Mesenchymal stem cell (in vitro differentiated cells and primary cell): ENCODE measurements at regions not wholly inside any gene's neighbourhood (a gene's known extent, or its start where the extent isn't known, plus 50 kb on each side); places are given as distances from the start of the nearest gene placed in this dataset.

Experiments
- DNase-seq: peaks from one replicate; pipeline ENCODE4 v3.0.0-alpha.2; 2013
- H2AFZ ChIP-seq: one replicate; pipeline ENCODE4 v1.6.1; 2013; ENCODE audit warnings: low read depth, mild to moderate bottlenecking, control low read depth, inconsistent platforms, low read length, moderate library complexity
- H2AK5ac ChIP-seq: 2 replicates; pipeline ENCODE4 v1.6.1; 2013; ENCODE audit warnings: low read length, moderate library complexity, mild to moderate bottlenecking, inconsistent platforms; ENCODE audit not compliant: severe bottlenecking
- H2BK120ac ChIP-seq: one replicate; pipeline ENCODE4 v1.6.1; 2013; ENCODE audit warnings: low read depth, mild to moderate bottlenecking, inconsistent platforms, low read length, moderate library complexity
- H2BK12ac ChIP-seq, 2 experiments: one replicate each; pipeline ENCODE4 v1.6.1; 2013; ENCODE audit warnings: inconsistent platforms in 2 of 2, low read length in 2 of 2, mild to moderate bottlenecking in 2 of 2, moderate library complexity in 2 of 2, control low read depth in 1 of 2
- H2BK15ac ChIP-seq: one replicate; pipeline ENCODE4 v1.6.1; 2013; ENCODE audit warnings: mild to moderate bottlenecking, low read depth, inconsistent platforms; ENCODE audit not compliant: poor library complexity, severe bottlenecking
- H2BK5ac ChIP-seq: 2 replicates; pipeline ENCODE4 v1.6.1; 2013; ENCODE audit warnings: low read depth, mild to moderate bottlenecking, low read length, control low read depth, inconsistent platforms; ENCODE audit not compliant: poor library complexity, severe bottlenecking
- H3K14ac ChIP-seq, 2 experiments: one replicate each; pipeline ENCODE4 v1.6.1; 2013; ENCODE audit warnings: inconsistent platforms in 2 of 2, low read length in 2 of 2, control low read depth in 1 of 2, mild to moderate bottlenecking in 1 of 2, moderate library complexity in 1 of 2
- H3K18ac ChIP-seq, 2 experiments: one replicate each; pipeline ENCODE4 v1.6.1; 2013; ENCODE audit warnings: inconsistent platforms in 2 of 2, low read length in 2 of 2, control low read depth in 1 of 2, low read depth in 1 of 2, mild to moderate bottlenecking in 1 of 2
- H3K23ac ChIP-seq, 2 experiments: one replicate each; pipeline ENCODE4 v1.6.1; 2013; ENCODE audit warnings: inconsistent platforms in 2 of 2, low read length in 2 of 2, mild to moderate bottlenecking in 2 of 2, moderate library complexity in 2 of 2, control low read depth in 1 of 2
- H3K27ac ChIP-seq: 2 replicates; pipeline ENCODE4 v1.5.1; 2013; ENCODE audit warnings: mild to moderate bottlenecking, moderate library complexity, low read length, control low read depth, inconsistent platforms; ENCODE audit not compliant: poor library complexity, severe bottlenecking
- H3K27me3 ChIP-seq, 2 experiments: 2 replicates each; pipeline versions ENCODE4 v1.6.1 to v1.7.0; 2013; ENCODE audit warnings: low read length in 2 of 2, mild to moderate bottlenecking in 2 of 2, moderate library complexity in 2 of 2, control low read depth in 1 of 2, inconsistent platforms in 1 of 2; ENCODE audit not compliant: control insufficient read depth in 1 of 2, insufficient read depth in 1 of 2
- H3K36me3 ChIP-seq, 2 experiments: 2 replicates each; pipeline versions ENCODE4 v1.6.1 to v1.7.0; 2013; ENCODE audit warnings: low read length in 2 of 2, control low read depth in 1 of 2, inconsistent platforms in 1 of 2, low read depth in 1 of 2, mild to moderate bottlenecking in 1 of 2; ENCODE audit not compliant: insufficient read depth in 2 of 2, control insufficient read depth in 1 of 2
- H3K4ac ChIP-seq, 2 experiments: one replicate each; pipeline ENCODE4 v1.6.1; 2013; ENCODE audit warnings: inconsistent platforms in 2 of 2, low read length in 2 of 2, mild to moderate bottlenecking in 2 of 2, moderate library complexity in 2 of 2, control low read depth in 1 of 2, low read depth in 1 of 2
- H3K4me1 ChIP-seq: 2 replicates; pipeline ENCODE4 v1.6.1; 2013; ENCODE audit warnings: low read depth, low read length, control low read depth; ENCODE audit not compliant: control insufficient read depth, insufficient read depth
- H3K4me2 ChIP-seq: 2 replicates; pipeline ENCODE4 v1.6.1; 2013; ENCODE audit warnings: low read length, mild to moderate bottlenecking, inconsistent platforms; ENCODE audit not compliant: poor library complexity, severe bottlenecking
- H3K4me3 ChIP-seq, 2 experiments: 2 replicates each; pipeline versions ENCODE4 v1.5.1 to v1.7.0; 2013; ENCODE audit warnings: low read length in 2 of 2, mild to moderate bottlenecking in 2 of 2, control low read depth in 1 of 2, low read depth in 1 of 2; ENCODE audit not compliant: insufficient read depth in 1 of 2
- H3K79me1 ChIP-seq: replicated peaks from 2 replicates; pipeline ENCODE4 v1.6.1; 2013; ENCODE audit warnings: mild to moderate bottlenecking, control low read depth, low read length, inconsistent platforms; ENCODE audit not compliant: poor library complexity, severe bottlenecking
- H3K9ac ChIP-seq: 2 replicates; pipeline ENCODE4 v1.7.0; 2013; ENCODE audit warnings: mild to moderate bottlenecking, low read length, moderate library complexity
- H3K9me3 ChIP-seq: 2 replicates; pipeline ENCODE4 v1.7.0; 2013; ENCODE audit warnings: mild to moderate bottlenecking, low read length; ENCODE audit not compliant: control insufficient read depth
- H4K8ac ChIP-seq: one replicate; pipeline ENCODE4 v1.6.1; 2013; ENCODE audit warnings: inconsistent platforms, mild to moderate bottlenecking, low read length, moderate library complexity
- H4K91ac ChIP-seq: one replicate; pipeline ENCODE4 v1.6.1; 2013; ENCODE audit warnings: mild to moderate bottlenecking, low read length, inconsistent platforms
- whole genome bisulfite sequencing: methylation state at CpG from one replicate; pipeline ENCODE4 v1.1.7; 2013; ENCODE audit warnings: mixed read lengths; 5-methylcytosine and 5-hydroxymethylcytosine counted together

DNA sequence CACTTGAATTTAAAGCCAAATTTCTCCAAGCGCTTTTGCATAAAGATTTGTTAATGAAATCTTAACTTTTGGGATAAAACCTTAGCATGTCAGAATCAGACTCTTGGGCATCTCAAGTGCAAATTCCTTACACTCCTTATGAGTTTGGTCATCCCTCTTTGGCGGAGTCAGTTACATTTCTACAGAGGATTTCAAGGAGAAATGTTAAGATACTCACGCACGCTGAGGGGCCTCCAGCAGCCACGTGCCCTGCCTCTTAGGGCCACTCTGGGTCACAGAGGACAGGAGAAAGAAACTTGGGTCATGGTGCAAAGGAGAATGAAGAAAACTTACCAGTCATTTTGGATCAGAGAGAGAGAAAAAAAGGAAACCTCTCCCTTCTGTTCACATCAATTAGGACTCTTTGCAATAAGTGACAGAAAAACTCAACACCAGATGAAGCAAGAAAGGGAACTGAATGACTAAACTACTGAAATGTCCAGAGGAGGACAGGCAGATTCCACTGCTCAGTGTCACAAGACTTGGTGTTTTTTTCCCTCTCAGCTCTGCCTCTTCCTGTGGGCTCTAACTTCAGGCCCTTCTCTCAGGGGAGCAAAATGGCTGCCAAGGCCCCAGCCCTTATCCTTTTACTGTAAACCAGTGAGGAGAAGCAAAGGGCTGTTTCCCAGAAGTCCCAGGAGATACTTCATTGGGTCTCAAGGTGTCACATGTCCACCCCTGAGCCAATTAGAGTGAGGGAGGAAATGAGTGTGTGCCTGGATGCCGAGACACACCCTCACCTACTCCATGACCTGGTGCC is 63.3 kb upstream of the NFIL3 start:
- peak overlapping the region in 1 of 2 experiments; percentile 66 for H3K14ac ChIP-seq
- H2BK12ac ChIP-seq, result peak overlapping the region; percentile 15 to 29
- H3K4me2 ChIP-seq, result no peak overlapping the region
- peak overlapping the region; percentile 49 to 55 for H3K4ac ChIP-seq
- H3K9me3 ChIP-seq, result no peaks in the 10 kb centered on the region
- peak overlapping the region; percentile 87 for H4K91ac ChIP-seq
- no peaks in the 10 kb centered on the region for H3K79me1 ChIP-seq
- H2BK5ac ChIP-seq, result no peak overlapping the region
- peak overlapping the region; percentile 50 for H2BK120ac ChIP-seq
- WGBS, result 34% methylated on average over 6 of the region's 6 CpGs
- H3K18ac ChIP-seq, result peak overlapping the region; percentile 34 to 95
- peak; percentile 90 for DNase-seq
- no peaks in the 10 kb centered on the region for H3K36me3 ChIP-seq
- no peak overlapping the region for H3K4me3 ChIP-seq
- H3K27me3 ChIP-seq, result no peaks in the 10 kb centered on the region
- peaks cover 12% of the 10 kb centered on the region for H3K4me1 ChIP-seq
- H4K8ac ChIP-seq, result peak overlapping the region; percentile 58
- no peak overlapping the region for H3K23ac ChIP-seq
- H3K27ac ChIP-seq, result peak overlapping the region; percentile 56
- H3K9ac ChIP-seq, result peak overlapping the region; percentile 72
- H2BK15ac ChIP-seq, result peak overlapping the region; percentile 29
- H2AK5ac ChIP-seq, result peak overlapping the region; percentile 21
- no peak overlapping the region for H2AFZ ChIP-seq

DNA sequence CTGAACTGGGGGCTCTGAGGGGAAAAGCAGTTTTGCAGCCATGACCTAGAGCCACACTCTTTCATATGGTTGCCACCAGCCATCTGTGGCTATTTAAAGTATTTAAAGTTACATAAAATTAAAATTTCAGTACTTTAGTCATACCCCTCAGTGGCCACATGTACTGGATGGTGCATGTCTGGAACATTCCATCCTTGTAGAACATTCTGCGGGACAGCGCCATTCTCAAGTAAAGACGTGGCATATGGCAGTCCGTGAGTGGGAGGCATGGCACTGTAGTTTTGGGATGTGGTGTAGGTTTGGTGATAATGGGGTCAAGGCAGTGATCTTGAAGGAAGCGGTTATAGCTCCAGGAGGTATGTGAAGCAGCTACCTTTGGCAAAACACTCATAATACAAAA is 61.4 kb upstream of the NFIL3 start:
- WGBS, result 95% methylated on average over 5 of the region's 5 CpGs
- H3K36me3 ChIP-seq, result no peaks in the 10 kb centered on the region
- H2AFZ ChIP-seq, result no peak overlapping the region
- H3K79me1 ChIP-seq, result no peaks in the 10 kb centered on the region
- H3K18ac ChIP-seq, result no peak overlapping the region
- H3K4me1 ChIP-seq, result peaks cover 12% of the 10 kb centered on the region
- H3K27me3 ChIP-seq, result no peaks in the 10 kb centered on the region
- peak overlapping the region in 1 of 2 experiments; percentile 7 for H2BK12ac ChIP-seq
- no peak overlapping the region for H3K4me2 ChIP-seq
- no peak overlapping the region for H4K8ac ChIP-seq
- no peak overlapping the region for H3K9ac ChIP-seq
- no peak overlapping the region for H3K14ac ChIP-seq
- no peak overlapping the region for H3K4ac ChIP-seq
- no peaks in the 10 kb centered on the region for H3K9me3 ChIP-seq
- no peak for DNase-seq
- H3K4me3 ChIP-seq, result no peak overlapping the region
- H3K23ac ChIP-seq, result no peak overlapping the region
- H2BK120ac ChIP-seq, result no peak overlapping the region
- no peak overlapping the region for H2BK5ac ChIP-seq
- H2AK5ac ChIP-seq, result no peak overlapping the region
- no peak overlapping the region for H2BK15ac ChIP-seq
- no peak overlapping the region for H4K91ac ChIP-seq
- no peak overlapping the region for H3K27ac ChIP-seq

DNA sequence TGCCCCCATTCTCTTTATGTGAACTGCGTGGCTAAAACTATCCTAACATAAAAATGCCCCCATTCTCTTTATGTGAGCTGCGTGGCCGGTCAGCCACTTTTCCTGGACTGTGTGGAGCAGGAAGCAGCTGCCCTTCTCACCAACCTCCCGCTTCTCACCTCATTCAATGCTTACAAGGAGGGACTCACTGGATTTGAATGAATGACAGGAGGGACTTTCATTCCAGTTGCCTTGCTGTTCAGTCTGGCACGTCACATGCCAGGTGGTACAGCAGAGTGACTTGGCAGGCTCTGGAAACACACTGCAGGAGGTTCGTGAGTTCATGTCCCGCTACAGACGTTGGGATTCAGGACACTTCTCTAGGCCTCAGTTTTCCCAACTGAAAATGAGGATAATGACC is 60.2 kb upstream of the NFIL3 start:
- no peaks in the 10 kb centered on the region for H3K79me1 ChIP-seq
- no peak overlapping the region for H3K14ac ChIP-seq

DNA sequence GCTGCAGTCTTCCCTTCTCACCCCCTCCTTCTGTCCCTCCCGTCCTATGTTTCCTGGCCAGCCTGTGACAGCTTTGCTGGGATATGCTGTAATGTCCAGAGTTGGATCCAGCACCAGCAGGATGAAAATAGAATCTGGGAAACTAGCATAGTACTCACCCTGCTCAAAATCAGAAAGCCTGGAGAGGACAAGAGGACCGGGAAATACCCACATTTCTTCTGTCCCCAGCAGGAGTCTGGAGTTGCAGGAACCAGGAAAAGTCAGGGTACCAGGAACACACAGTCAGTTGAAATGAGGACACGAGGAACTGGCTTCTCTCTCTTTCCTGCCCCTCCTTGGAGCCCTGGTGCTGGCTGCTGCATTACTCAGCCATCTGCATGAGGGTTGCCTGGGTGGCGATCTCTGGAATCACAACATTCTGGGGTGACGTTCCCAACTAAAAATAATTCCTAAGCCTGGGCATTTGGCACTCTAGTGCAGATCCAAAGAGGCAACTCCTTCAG is 59.6 kb upstream of the NFIL3 start:
- H3K18ac ChIP-seq, result no peak overlapping the region
- no peak overlapping the region for H2BK120ac ChIP-seq
- H3K4me1 ChIP-seq, result peaks cover 11% of the 10 kb centered on the region
- H3K9ac ChIP-seq, result peak overlapping the region; percentile 81
- H4K8ac ChIP-seq, result no peak overlapping the region
- H2AK5ac ChIP-seq, result peak overlapping the region; percentile 46
- H3K27ac ChIP-seq, result no peak overlapping the region
- no peaks in the 10 kb centered on the region for H3K36me3 ChIP-seq
- DNase-seq, result peak; percentile 71
- no peaks in the 10 kb centered on the region for H3K9me3 ChIP-seq
- peak overlapping the region in 1 of 2 experiments; percentile 8 for H2BK12ac ChIP-seq
- peak overlapping the region in 1 of 2 experiments; percentile 25 for H3K4ac ChIP-seq
- no peak overlapping the region for H4K91ac ChIP-seq
- no peak overlapping the region for H3K14ac ChIP-seq
- H2AFZ ChIP-seq, result no peak overlapping the region
- H3K27me3 ChIP-seq, result no peaks in the 10 kb centered on the region
- 83% methylated on average over 5 of the region's 5 CpGs for WGBS
- no peak overlapping the region for H3K4me2 ChIP-seq
- no peak overlapping the region for H3K23ac ChIP-seq
- H3K4me3 ChIP-seq, result peak overlapping the region in 1 of 2 experiments; percentile 76
- no peak overlapping the region for H2BK15ac ChIP-seq
- H2BK5ac ChIP-seq, result no peak overlapping the region
- H3K79me1 ChIP-seq, result no peaks in the 10 kb centered on the region

More for the DNA sequence above, 60.2 kb upstream of the NFIL3 start:
- no peak overlapping the region for H4K91ac ChIP-seq
- no peak overlapping the region for H4K8ac ChIP-seq
- no peak overlapping the region for H2BK120ac ChIP-seq
- H3K23ac ChIP-seq, result no peak overlapping the region
- H3K18ac ChIP-seq, result peak overlapping the region in 1 of 2 experiments; percentile 6
- no peak overlapping the region for H2AK5ac ChIP-seq
- H3K9me3 ChIP-seq, result no peaks in the 10 kb centered on the region
- 97% methylated on average over 8 of the region's 8 CpGs for WGBS
- H3K4me1 ChIP-seq, result peaks cover 11% of the 10 kb centered on the region
- no peak overlapping the region for H3K4ac ChIP-seq
- no peak overlapping the region for H3K27ac ChIP-seq
- no peak overlapping the region for H3K4me3 ChIP-seq
- H3K36me3 ChIP-seq, result no peaks in the 10 kb centered on the region
- H3K9ac ChIP-seq, result peak overlapping the region; percentile 81
- peak overlapping the region; percentile 15 for H2BK15ac ChIP-seq
- no peak overlapping the region for H3K4me2 ChIP-seq
- H2BK5ac ChIP-seq, result no peak overlapping the region
- no peak for DNase-seq
- no peak overlapping the region for H2BK12ac ChIP-seq
- no peak overlapping the region for H2AFZ ChIP-seq
- H3K27me3 ChIP-seq, result no peaks in the 10 kb centered on the region
